H9 (cell line): ENCODE measurements at regions not wholly inside any gene's neighbourhood (a gene's known extent, or its start where the extent isn't known, plus 50 kb on each side); places are given as distances from the start of the nearest gene placed in this dataset.

ENCODE experiments used
- DNase-seq: peaks from one replicate; pipeline ENCODE4 v3.0.0-alpha.2; 2017
- H2AFZ ChIP-seq: one replicate; pipeline ENCODE4 v1.6.1; 2013; ENCODE audit warnings: mild to moderate bottlenecking, low read length, control low read depth, moderate library complexity
- H2AK5ac ChIP-seq: 2 replicates; pipeline ENCODE4 v1.6.1; 2013; ENCODE audit warnings: low read length, control low read depth, mixed read lengths; ENCODE audit not compliant: insufficient read length
- H2BK120ac ChIP-seq: one replicate; pipeline ENCODE4 v1.6.1; 2013; ENCODE audit warnings: low read depth, mild to moderate bottlenecking, low read length, control low read depth, inconsistent platforms; ENCODE audit not compliant: poor library complexity, severe bottlenecking
- H2BK12ac ChIP-seq: 2 replicates; pipeline ENCODE4 v1.6.1; 2013; ENCODE audit warnings: low read length, control low read depth, mixed read lengths, low read depth; ENCODE audit not compliant: insufficient read length
- H2BK15ac ChIP-seq: 2 replicates; pipeline ENCODE4 v1.6.1; 2013; ENCODE audit warnings: low read depth, low read length, control low read depth
- H2BK20ac ChIP-seq: one replicate; pipeline ENCODE4 v1.6.1; 2013; ENCODE audit warnings: low read depth, mild to moderate bottlenecking, low read length, control low read depth, inconsistent platforms; ENCODE audit not compliant: poor library complexity, severe bottlenecking
- H2BK5ac ChIP-seq: 2 replicates; pipeline ENCODE4 v1.6.1; 2013; ENCODE audit warnings: low read length, control low read depth, mixed read lengths; ENCODE audit not compliant: insufficient read length
- H3K14ac ChIP-seq: 2 replicates; pipeline ENCODE4 v1.6.1; 2013; ENCODE audit warnings: low read length, control low read depth; ENCODE audit not compliant: insufficient read depth
- H3K18ac ChIP-seq: 2 replicates; pipeline ENCODE4 v1.6.1; 2013; ENCODE audit warnings: low read depth, mild to moderate bottlenecking, mixed read lengths, low read length, control low read depth; ENCODE audit not compliant: insufficient read length
- H3K23ac ChIP-seq: 2 replicates; pipeline ENCODE4 v1.6.1; 2013; ENCODE audit warnings: low read length, control low read depth, mixed read lengths, low read depth; ENCODE audit not compliant: insufficient read length
- H3K23me2 ChIP-seq: 2 replicates; pipeline ENCODE4 v1.6.1; 2013; ENCODE audit warnings: low read depth, mild to moderate bottlenecking, mixed read lengths, low read length, control low read depth; ENCODE audit not compliant: insufficient read length, poor library complexity, severe bottlenecking
- H3K27ac ChIP-seq: 2 replicates; pipeline ENCODE4 v1.5.1; 2013; ENCODE audit warnings: low read length, control low read depth, mixed read lengths, low read depth; ENCODE audit not compliant: insufficient read length
- H3K27me3 ChIP-seq: 2 replicates; pipeline ENCODE4 v1.6.1; 2013; ENCODE audit warnings: low read length, control low read depth, inconsistent platforms; ENCODE audit not compliant: insufficient read depth
- H3K4ac ChIP-seq: 2 replicates; pipeline ENCODE4 v1.6.1; 2013; ENCODE audit warnings: low read depth, mild to moderate bottlenecking, control low read depth, inconsistent platforms, low read length, moderate library complexity
- H3K4me1 ChIP-seq: 2 replicates; pipeline ENCODE4 v1.6.1; 2013; ENCODE audit warnings: low read length, control low read depth, inconsistent platforms; ENCODE audit not compliant: insufficient read depth
- H3K4me2 ChIP-seq: 2 replicates; pipeline ENCODE4 v1.6.1; 2013; ENCODE audit warnings: low read length, control low read depth, mixed read lengths; ENCODE audit not compliant: insufficient read length, insufficient read depth
- H3K56ac ChIP-seq: 2 replicates; pipeline ENCODE4 v1.6.1; 2013; ENCODE audit warnings: low read depth, mild to moderate bottlenecking, mixed read lengths, low read length, control low read depth; ENCODE audit not compliant: insufficient read length
- H3K79me1 ChIP-seq: 2 replicates; pipeline ENCODE4 v1.6.1; 2013; ENCODE audit warnings: low read depth, mild to moderate bottlenecking, moderate library complexity, low read length, control low read depth, inconsistent platforms; ENCODE audit not compliant: insufficient read depth, poor library complexity, severe bottlenecking
- H3K79me2 ChIP-seq: 2 replicates; pipeline ENCODE4 v1.6.1; 2013; ENCODE audit warnings: low read length, control low read depth, inconsistent platforms; ENCODE audit not compliant: insufficient read depth
- H3K9ac ChIP-seq: 2 replicates; pipeline ENCODE4 v1.6.1; 2013; ENCODE audit warnings: low read length, control low read depth, mixed read lengths; ENCODE audit not compliant: insufficient read length; ENCODE audit errors: extremely low read depth
- H3K9me3 ChIP-seq: one replicate; pipeline ENCODE4 v1.6.1; 2013; ENCODE audit warnings: low read depth, low read length, inconsistent platforms; ENCODE audit not compliant: control insufficient read depth
- H3T11ph ChIP-seq: one replicate; pipeline ENCODE4 v1.6.1; 2013; ENCODE audit warnings: mild to moderate bottlenecking, low read length, control low read depth, inconsistent platforms
- H4K20me1 ChIP-seq: one replicate; pipeline ENCODE4 v1.6.1; 2013; ENCODE audit not compliant: control insufficient read depth, insufficient read length, insufficient read depth
- H4K5ac ChIP-seq: 2 replicates; pipeline ENCODE4 v1.6.1; 2013; ENCODE audit warnings: low read depth, mild to moderate bottlenecking, mixed read lengths, low read length, control low read depth; ENCODE audit not compliant: insufficient read length
- H4K8ac ChIP-seq: replicated peaks from 2 replicates; pipeline ENCODE4 v1.6.1; 2013; ENCODE audit warnings: low read length, control low read depth, mixed read lengths, low read depth; ENCODE audit not compliant: insufficient read length
- H4K91ac ChIP-seq: 2 replicates; pipeline ENCODE4 v1.6.1; 2013; ENCODE audit warnings: low read depth, mild to moderate bottlenecking, moderate library complexity, mixed read lengths, low read length, control low read depth; ENCODE audit not compliant: insufficient read length
- H3K27ac Mint-ChIP-seq, 3 experiments: 2 replicates in 2 of 3; 3 replicates in 1 of 3; pipeline ENCODE4 v1.8.0; 2020 to 2021; ENCODE audit warnings: mixed read lengths in 3 of 3, mild to moderate bottlenecking in 1 of 3, moderate library complexity in 1 of 3
- H3K27me3 Mint-ChIP-seq: 2 replicates; pipeline ENCODE4 v1.8.0; 2021; ENCODE audit warnings: low read depth, mild to moderate bottlenecking, moderate library complexity, mixed read lengths
- H3K36me3 Mint-ChIP-seq, 3 experiments: 2 replicates in 2 of 3; 3 replicates in 1 of 3; pipeline ENCODE4 v1.8.0; 2020 to 2021; ENCODE audit warnings: low read depth in 3 of 3, mixed read lengths in 3 of 3; ENCODE audit not compliant: insufficient read depth in 1 of 3
- H3K4me1 Mint-ChIP-seq, 2 experiments: 2 replicates each; pipeline ENCODE4 v1.8.0; 2020; ENCODE audit warnings: mixed read lengths in 2 of 2
- H3K4me3 Mint-ChIP-seq, 2 experiments: 2 replicates in 1 of 2; 3 replicates in 1 of 2; pipeline ENCODE4 v1.8.0; 2020 to 2021; ENCODE audit warnings: mild to moderate bottlenecking in 2 of 2, mixed read lengths in 2 of 2, moderate library complexity in 1 of 2
- H3K9me3 Mint-ChIP-seq, 2 experiments: 2 replicates in 1 of 2; 3 replicates in 1 of 2; pipeline ENCODE4 v1.8.0; 2020; ENCODE audit warnings: mild to moderate bottlenecking in 2 of 2, mixed read lengths in 2 of 2, moderate library complexity in 1 of 2
- WGBS: extraction: QIAGEN DNeasy Blood & Tissue Kit; methylation state at CpG from one replicate; pipeline ENCODE4 v1.1.7; 2013; ENCODE audit warnings: missing lambda C conversion rate, low lambda C conversion rate, mixed read lengths; ENCODE audit not compliant: insufficient read length; ENCODE audit errors: extremely low coverage; 5-methylcytosine and 5-hydroxymethylcytosine counted together
- TF ChIP-seq, protein P1 (sequence below): fragments of 200-600 bp; sonication (generic); conservative IDR thresholded peaks from 3 replicates; pipeline ENCODE4 v1.8.0; 2021; ENCODE audit warnings: antibody characterized with exemption, mild to moderate bottlenecking

DNA sequence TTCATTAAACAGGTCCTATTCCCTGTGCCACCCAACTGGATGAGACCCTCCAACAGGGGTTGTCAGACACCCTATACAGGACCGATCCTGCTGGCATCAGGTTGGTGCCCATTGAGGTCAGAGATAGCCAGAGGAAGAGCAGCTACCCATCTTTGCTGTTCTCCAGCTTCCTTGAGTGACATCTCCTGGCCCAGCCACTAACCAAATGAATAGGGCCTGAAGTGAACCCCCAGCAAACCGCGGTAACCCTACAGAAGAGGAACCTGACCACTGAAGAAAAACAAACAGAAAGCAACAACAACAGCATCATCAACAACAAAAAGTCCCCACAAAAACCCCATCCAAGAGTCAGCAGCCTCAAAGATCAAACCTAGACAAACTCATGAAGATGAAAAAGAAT is 133.6 kb upstream of the ARPP21 start:
- Histone ChIP-seq H2BK5ac (no peak overlapping the region), H4K20me1 (no peaks in the 10 kb centered on the region), H3K79me1 (no peaks in the 10 kb centered on the region), H3K18ac (no peak overlapping the region), H2BK20ac (no peak overlapping the region), H4K91ac (no peak overlapping the region), H3K56ac (no peak overlapping the region), H3K9me3 (no peaks in the 10 kb centered on the region), H4K5ac (no peak overlapping the region), H3K23me2 (no peaks in the 10 kb centered on the region), H2BK120ac (no peak overlapping the region), H3K27me3 (no peaks in the 10 kb centered on the region), H4K8ac (no peak overlapping the region), H2BK12ac (no peak overlapping the region), H2AK5ac (no peak overlapping the region), H3K23ac (no peak overlapping the region), H3K14ac (no peak overlapping the region), H3K9ac (no peak overlapping the region), H3T11ph (no peak overlapping the region), H2BK15ac (no peak overlapping the region), H3K4me1 (no peaks in the 10 kb centered on the region), H3K27ac (no peak overlapping the region), H3K79me2 (no peaks in the 10 kb centered on the region), H2AFZ (no peak overlapping the region), H3K4me2 (no peak overlapping the region), H3K4ac (no peak overlapping the region)
- Mint-ChIP-seq H3K9me3 (peaks cover 0 to 3% of the 10 kb centered on the region in 2 experiments; a peak in 2 of 5 replicates), H3K36me3 (no peaks in the 10 kb centered on the region; a peak in 2 of 7 replicates), H3K27me3 (peaks cover 2% of the 10 kb centered on the region; the same call in 1 of the 2 replicates), H3K4me3 (no peak overlapping the region), H3K27ac (no peak overlapping the region), H3K4me1 (peaks cover 11 to 19% of the 10 kb centered on the region in 2 experiments; a peak in 3 of 4 replicates)
- no CpG with 5 or more reads among the region's 3 CpGs for WGBS
- DNase-seq = no peak
- TF ChIP-seq, protein P1, sequence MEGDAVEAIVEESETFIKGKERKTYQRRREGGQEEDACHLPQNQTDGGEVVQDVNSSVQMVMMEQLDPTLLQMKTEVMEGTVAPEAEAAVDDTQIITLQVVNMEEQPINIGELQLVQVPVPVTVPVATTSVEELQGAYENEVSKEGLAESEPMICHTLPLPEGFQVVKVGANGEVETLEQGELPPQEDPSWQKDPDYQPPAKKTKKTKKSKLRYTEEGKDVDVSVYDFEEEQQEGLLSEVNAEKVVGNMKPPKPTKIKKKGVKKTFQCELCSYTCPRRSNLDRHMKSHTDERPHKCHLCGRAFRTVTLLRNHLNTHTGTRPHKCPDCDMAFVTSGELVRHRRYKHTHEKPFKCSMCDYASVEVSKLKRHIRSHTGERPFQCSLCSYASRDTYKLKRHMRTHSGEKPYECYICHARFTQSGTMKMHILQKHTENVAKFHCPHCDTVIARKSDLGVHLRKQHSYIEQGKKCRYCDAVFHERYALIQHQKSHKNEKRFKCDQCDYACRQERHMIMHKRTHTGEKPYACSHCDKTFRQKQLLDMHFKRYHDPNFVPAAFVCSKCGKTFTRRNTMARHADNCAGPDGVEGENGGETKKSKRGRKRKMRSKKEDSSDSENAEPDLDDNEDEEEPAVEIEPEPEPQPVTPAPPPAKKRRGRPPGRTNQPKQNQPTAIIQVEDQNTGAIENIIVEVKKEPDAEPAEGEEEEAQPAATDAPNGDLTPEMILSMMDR = no peak
